H1 (cell line): ENCODE measurements at regions not wholly inside any gene's neighbourhood (a gene's known extent, or its start where the extent isn't known, plus 50 kb on each side); places are given as distances from the start of the nearest gene placed in this dataset.

ENCODE experiments used
- CTCF ChIA-PET: fragments of 300-600 bp; sonication (Branson Sonifier 250); formaldehyde crosslinking; loops from one replicate; lab custom pipeline; 2021; ENCODE audit not compliant: partially characterized antibody; lab: Charles Lee
- POLR2A ChIA-PET: fragments of 300-600 bp; sonication (Branson Sonifier 250); formaldehyde crosslinking; loops from one replicate; lab custom pipeline; 2021; ENCODE audit warnings: inconsistent platforms; ENCODE audit not compliant: partially characterized antibody; lab: Charles Lee
- DNase-seq, 2 experiments: peaks; one replicate each; pipeline versions ENCODE4 v3.0.0 to v3.0.0-alpha.2; 2010 to 2022; ENCODE audit warnings: low spot score in 2 of 2, low read depth in 1 of 2, mixed read lengths in 1 of 2
- FAIRE-seq: peaks from 2 replicates; lab custom pipeline; 2011; peaks lifted over from hg19 to GRCh38; lab: Jason Lieb, UNC
- H2AFZ ChIP-seq: 2 replicates; pipeline ENCODE4 v1.8.1; 2012; ENCODE audit warnings: low read length, inconsistent platforms
- H2AK5ac ChIP-seq: 2 replicates; pipeline ENCODE4 v1.6.1; 2013; ENCODE audit warnings: low read depth, low read length
- H2BK120ac ChIP-seq: replicated peaks from 2 replicates; pipeline ENCODE3; 2013; ENCODE audit warnings: low read depth, low read length, inconsistent platforms
- H2BK12ac ChIP-seq: 2 replicates; pipeline ENCODE4 v1.6.1; 2013; ENCODE audit warnings: low read depth, low read length
- H2BK15ac ChIP-seq: 2 replicates; pipeline ENCODE4 v1.6.1; 2013; ENCODE audit warnings: low read length
- H2BK20ac ChIP-seq: 2 replicates; pipeline ENCODE4 v1.6.1; 2013; ENCODE audit warnings: low read length
- H2BK5ac ChIP-seq: 2 replicates; pipeline ENCODE4 v1.6.1; 2013; ENCODE audit warnings: low read depth, low read length
- H3K14ac ChIP-seq: 2 replicates; pipeline ENCODE4 v1.6.1; 2013; ENCODE audit warnings: inconsistent platforms; ENCODE audit not compliant: insufficient read length
- H3K18ac ChIP-seq: 2 replicates; pipeline ENCODE4 v1.6.1; 2013; ENCODE audit warnings: low read length; ENCODE audit errors: extremely low read depth
- H3K23ac ChIP-seq: 2 replicates; pipeline ENCODE4 v1.6.1; 2013; ENCODE audit warnings: inconsistent platforms; ENCODE audit not compliant: insufficient read length
- H3K23me2 ChIP-seq: 2 replicates; pipeline ENCODE4 v1.6.1; 2013; ENCODE audit warnings: low read depth, low read length
- H3K27ac ChIP-seq: 2 replicates; pipeline ENCODE4 v1.6.1; 2011; ENCODE audit warnings: low read depth, low read length, inconsistent platforms
- H3K27me3 ChIP-seq, 4 experiments: replicated peaks in 1 of 4; 1 replicate in 1 of 4; 2 replicates in 3 of 4; pipeline versions ENCODE4 v1.6.1 to v1.8.1; 2011 to 2013; ENCODE audit warnings: low read length in 3 of 4, mild to moderate bottlenecking in 3 of 4, inconsistent platforms in 2 of 4, mixed read lengths in 2 of 4, moderate library complexity in 1 of 4; ENCODE audit not compliant: control insufficient read depth in 3 of 4, insufficient read depth in 3 of 4; ENCODE audit errors: extremely low read depth in 1 of 4
- H3K36me3 ChIP-seq, 4 experiments: 2 replicates each; pipeline versions ENCODE4 v1.6.1 to v1.8.1; 2011 to 2013; ENCODE audit warnings: mild to moderate bottlenecking in 4 of 4, low read length in 3 of 4, moderate library complexity in 2 of 4, control low read depth in 1 of 4, inconsistent platforms in 1 of 4; ENCODE audit not compliant: insufficient read depth in 4 of 4, control insufficient read depth in 2 of 4
- H3K4ac ChIP-seq: replicated peaks from 2 replicates; pipeline ENCODE3; 2013; ENCODE audit warnings: low read length, low read depth, mixed read lengths, inconsistent platforms; ENCODE audit not compliant: insufficient read length
- H3K4me1 ChIP-seq, 4 experiments: replicated peaks in 1 of 4; 1 replicate in 1 of 4; 2 replicates in 3 of 4; pipeline versions ENCODE4 v1.6.1 to v1.8.1; 2011 to 2013; ENCODE audit warnings: low read length in 3 of 4, inconsistent platforms in 2 of 4, mixed read lengths in 1 of 4; ENCODE audit not compliant: insufficient read depth in 4 of 4, control insufficient read depth in 3 of 4
- H3K4me2 ChIP-seq, 2 experiments: 2 replicates each; pipeline versions ENCODE4 v1.6.1 to v1.8.1; 2011 to 2013; ENCODE audit warnings: low read depth in 2 of 2, low read length in 2 of 2, control low read depth in 1 of 2, inconsistent platforms in 1 of 2, mild to moderate bottlenecking in 1 of 2; ENCODE audit not compliant: insufficient read depth in 1 of 2
- H3K4me3 ChIP-seq, 4 experiments: fragments of 200-600, 300-600 bp in 1 of 4; sonication (generic), shearing (Covaris generic), sonication (Bioruptor Twin) in 1 of 4; 2 replicates each; pipeline versions ENCODE4 v1.5.1 to v1.8.1; 2011 to 2016; ENCODE audit warnings: low read length in 4 of 4, low read depth in 3 of 4, control low read depth in 2 of 4, inconsistent platforms in 2 of 4, mild to moderate bottlenecking in 2 of 4, mixed read lengths in 1 of 4, moderate library complexity in 1 of 4; ENCODE audit not compliant: insufficient read depth in 2 of 4; ENCODE audit errors: extremely low read depth in 1 of 4
- H3K56ac ChIP-seq: replicated peaks from 2 replicates; pipeline ENCODE3; 2013; ENCODE audit warnings: low read depth, mild to moderate bottlenecking, mixed read lengths, low read length, inconsistent platforms; ENCODE audit not compliant: insufficient read length
- H3K79me1 ChIP-seq: 2 replicates; pipeline ENCODE4 v1.6.1; 2013; ENCODE audit warnings: low read depth, low read length, control low read depth
- H3K79me2 ChIP-seq, 2 experiments: 2 replicates each; pipeline versions ENCODE4 v1.6.1 to v1.8.1; 2012 to 2013; ENCODE audit warnings: low read length in 2 of 2, mild to moderate bottlenecking in 2 of 2, inconsistent platforms in 1 of 2; ENCODE audit not compliant: insufficient read depth in 2 of 2, control insufficient read depth in 1 of 2
- H3K9ac ChIP-seq, 4 experiments: replicated peaks in 1 of 4; 1 replicate in 1 of 4; 2 replicates in 3 of 4; pipeline versions ENCODE4 v1.6.1 to v1.8.1; 2011 to 2013; ENCODE audit warnings: low read depth in 3 of 4, low read length in 3 of 4, control low read depth in 2 of 4, mild to moderate bottlenecking in 2 of 4, moderate library complexity in 2 of 4, inconsistent platforms in 1 of 4; ENCODE audit errors: extremely low read depth in 1 of 4
- H3K9me3 ChIP-seq, 2 experiments: 2 replicates each; pipeline versions ENCODE4 v1.6.1 to v1.8.1; 2012 to 2013; ENCODE audit warnings: mild to moderate bottlenecking in 2 of 2, moderate library complexity in 2 of 2, control low read depth in 1 of 2, inconsistent platforms in 1 of 2, low read depth in 1 of 2, low read length in 1 of 2, mixed read lengths in 1 of 2; ENCODE audit not compliant: insufficient read depth in 2 of 2
- H4K20me1 ChIP-seq, 2 experiments: replicated peaks in 1 of 2; 2 replicates each; pipeline versions ENCODE3 to v1.8.1; 2011 to 2013; ENCODE audit warnings: inconsistent platforms in 2 of 2, low read length in 2 of 2, mild to moderate bottlenecking in 1 of 2; ENCODE audit not compliant: insufficient read depth in 2 of 2, control insufficient read depth in 1 of 2
- H4K5ac ChIP-seq: 2 replicates; pipeline ENCODE4 v1.6.1; 2013; ENCODE audit warnings: low read length, low read depth, mixed read lengths, inconsistent platforms; ENCODE audit not compliant: insufficient read length
- H4K8ac ChIP-seq: 2 replicates; pipeline ENCODE4 v1.8.0; 2013; ENCODE audit warnings: mild to moderate bottlenecking, moderate library complexity, low read length, inconsistent platforms; ENCODE audit not compliant: insufficient read depth; ENCODE audit errors: extremely low read depth
- H4K91ac ChIP-seq: replicated peaks from 2 replicates; pipeline ENCODE3; 2013; ENCODE audit warnings: low read length, mixed read lengths, inconsistent platforms; ENCODE audit not compliant: insufficient read length
- ZNF274 ChIP-seq: IDR thresholded peaks from 2 replicates; pipeline ENCODE4 v1.7.0; 2012; ENCODE audit warnings: low read length, borderline replicate concordance; ENCODE audit errors: extremely low read depth
- WGBS, 2 experiments: shearing (Covaris generic) in 1 of 2; methylation state at CpG; one replicate each; pipeline versions ENCODE4 v1.1.6 to v1.1.7; 2013 to 2015; ENCODE audit warnings: low lambda C conversion rate in 2 of 2, mixed read lengths in 2 of 2, inconsistent platforms in 1 of 2, low coverage in 1 of 2, missing lambda C conversion rate in 1 of 2; ENCODE audit not compliant: insufficient replicate concordance in 2 of 2, insufficient coverage in 1 of 2, insufficient read length in 1 of 2; ENCODE audit errors: extremely low coverage in 1 of 2, missing lambda C conversion rate in 1 of 2; 5-methylcytosine and 5-hydroxymethylcytosine counted together

DNA sequence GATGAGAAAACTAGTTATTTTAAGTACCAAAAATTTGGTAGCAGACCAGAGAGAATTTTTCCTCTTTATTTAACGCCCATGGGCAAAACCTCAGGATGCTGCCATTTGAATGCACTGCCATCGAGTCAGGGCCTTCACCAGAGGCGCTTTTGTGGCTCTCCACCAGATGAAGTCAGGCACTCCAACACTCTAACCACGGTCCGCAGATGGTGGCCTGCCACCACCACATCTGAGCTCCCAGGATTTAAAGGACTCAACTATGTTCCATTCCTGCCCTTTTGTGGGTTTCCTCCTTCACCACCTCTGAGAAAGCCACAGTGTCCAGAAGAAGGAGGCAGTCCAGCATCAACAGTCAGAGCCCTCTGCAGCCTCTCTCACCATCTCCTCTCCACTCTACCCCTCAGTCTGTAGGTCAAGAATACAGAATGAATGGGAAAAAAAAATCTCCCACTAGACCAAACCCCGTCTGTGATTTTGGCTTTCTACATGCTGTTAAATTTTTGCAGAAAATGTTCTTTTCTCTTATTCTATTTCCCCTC is 647.4 kb downstream of the USP25 start:
- Histone ChIP-seq H2AK5ac (no peak overlapping the region), H4K8ac (no peak overlapping the region), H2BK5ac (no peak overlapping the region), H3K79me2 (no peaks in the 10 kb centered on the region), H3K56ac (no peak overlapping the region), H2BK20ac (no peak overlapping the region), H3K79me1 (no peaks in the 10 kb centered on the region), H3K23me2 (no peaks in the 10 kb centered on the region), H3K4me2 (no peak overlapping the region), H3K36me3 (no peaks in the 10 kb centered on the region), H2BK120ac (no peak overlapping the region), H3K9me3 (no peaks in the 10 kb centered on the region), H3K18ac (no peak overlapping the region), H2AFZ (no peak overlapping the region), H2BK15ac (no peak overlapping the region), H3K4me3 (no peak overlapping the region), H3K14ac (no peak overlapping the region), H4K91ac (no peak overlapping the region), H3K4ac (no peak overlapping the region), H3K27ac (no peak overlapping the region), H4K5ac (no peak overlapping the region), H3K9ac (no peak overlapping the region), H2BK12ac (no peak overlapping the region), H3K27me3 (no peaks in the 10 kb centered on the region), H3K4me1 (no peaks in the 10 kb centered on the region), H3K23ac (no peak overlapping the region), H4K20me1 (no peaks in the 10 kb centered on the region)
- POLR2A ChIA-PET = no interaction called here
- FAIRE-seq = no peak
- CTCF ChIA-PET = interaction anchor here (0.5 kb wide), 1 partner anchor 1485 kb away, joined by 3 read pairs; no protein-coding TSS in a partner anchor
- TF ChIP-seq ZNF274 = no peak
- DNase-seq = no peak
- WGBS, 2 experiments = 96% methylated on average over 6 of the region's 6 CpGs; no CpG with 5 or more reads in 1 of the 2 experiments
